Fibroblast of lung (primary cell): ENCODE measurements at regions not wholly inside any gene's neighbourhood (a gene's known extent, or its start where the extent isn't known, plus 50 kb on each side); places are given as distances from the start of the nearest gene placed in this dataset.

Experiments used
- DNase-seq, 2 donors: peaks; one replicate each; pipeline versions ENCODE4 v3.0.0 to v3.0.0-alpha.2; 2010; ENCODE audit warnings: low read depth in 2 of 2
- H2AFZ ChIP-seq: 2 replicates; pipeline ENCODE4 v1.5.1; 2012; ENCODE audit warnings: low read length, control low read depth, inconsistent platforms
- H3K27ac ChIP-seq: 2 replicates; pipeline ENCODE4 v1.5.1; 2011; ENCODE audit warnings: low read length, control low read depth; ENCODE audit not compliant: insufficient read depth
- H3K27me3 ChIP-seq: 2 replicates; pipeline ENCODE4 v1.5.1; 2011; ENCODE audit warnings: mild to moderate bottlenecking, low read length; ENCODE audit not compliant: control insufficient read depth, insufficient read depth
- H3K36me3 ChIP-seq: 2 replicates; pipeline ENCODE4 v1.5.1; 2011; ENCODE audit warnings: low read length; ENCODE audit not compliant: control insufficient read depth, insufficient read depth
- H3K4me1 ChIP-seq: 2 replicates; pipeline ENCODE4 v1.5.1; 2011; ENCODE audit warnings: low read length; ENCODE audit not compliant: control insufficient read depth, insufficient read depth; ENCODE audit errors: extremely low read depth
- H3K4me2 ChIP-seq: 2 replicates; pipeline ENCODE4 v1.5.1; 2011; ENCODE audit warnings: low read length, control low read depth; ENCODE audit not compliant: insufficient read depth; ENCODE audit errors: extremely low read depth
- H3K4me3 ChIP-seq, 4 experiments: fragments of 200-600 bp in 1 of 4; sonication (generic) in 1 of 4; replicated peaks in 1 of 4; 2 replicates each; pipeline ENCODE4 v1.5.1; 2011 to 2016; ENCODE audit warnings: low read length in 4 of 4, low read depth in 3 of 4, mild to moderate bottlenecking in 3 of 4, control low read depth in 2 of 4, inconsistent platforms in 1 of 4, mixed read lengths in 1 of 4; ENCODE audit not compliant: insufficient read depth in 1 of 4; ENCODE audit errors: control extremely low read depth in 1 of 4
- H3K79me2 ChIP-seq: 2 replicates; pipeline ENCODE4 v1.5.1; 2012; ENCODE audit warnings: mild to moderate bottlenecking, low read length, inconsistent platforms; ENCODE audit not compliant: control insufficient read depth, insufficient read depth
- H3K9ac ChIP-seq: 2 replicates; pipeline ENCODE4 v1.5.1; 2011; ENCODE audit warnings: mild to moderate bottlenecking, low read length, control low read depth; ENCODE audit not compliant: insufficient read depth
- H3K9me3 ChIP-seq: 2 replicates; pipeline ENCODE4 v1.5.1; 2012; ENCODE audit warnings: low read depth, low read length; ENCODE audit not compliant: control insufficient read depth, insufficient read depth
- H4K20me1 ChIP-seq: 2 replicates; pipeline ENCODE4 v1.5.1; 2011; ENCODE audit warnings: low read length; ENCODE audit not compliant: control insufficient read depth, insufficient read depth; ENCODE audit errors: extremely low read depth
- CTCF ChIP-seq, 2 donors: IDR thresholded peaks in 1 of 2; conservative IDR thresholded peaks in 1 of 2; 1 replicate in 1 of 2; 2 replicates in 1 of 2; pipeline ENCODE4 v1.5.1; 2011 to 2012; ENCODE audit warnings: low read length in 2 of 2, control low read depth in 1 of 2, inconsistent platforms in 1 of 2, low read depth in 1 of 2, mild to moderate bottlenecking in 1 of 2
- EZH2 ChIP-seq: IDR thresholded peaks from 2 replicates; pipeline ENCODE4 v1.5.1; 2012; ENCODE audit warnings: low read length, control low read depth, mild to moderate bottlenecking; ENCODE audit errors: missing control alignments

GRCh38 chr13:97810152-97810551, 143.3 kb upstream of the IPO5 start:
- no peak overlapping the region for H3K27ac ChIP-seq
- no peak overlapping the region for H2AFZ ChIP-seq
- no peaks in the 10 kb centered on the region for H3K79me2 ChIP-seq
- no peak overlapping the region for H3K4me2 ChIP-seq
- H3K9me3 ChIP-seq, result no peaks in the 10 kb centered on the region
- TF ChIP-seq EZH2 (no peak), CTCF (conservative IDR thresholded peaks at IDR 0.05 in 1 of 2, IDR thresholded peaks at IDR 0.05 in 1 of 2; ENCODE audit: low read depth in 1 of 2, low read length in 2 of 2) (peak; percentile 35 to 55)
- no peaks in the 10 kb centered on the region for H3K4me1 ChIP-seq
- peak; percentile 5 to 40 for DNase-seq
- no peak overlapping the region for H3K9ac ChIP-seq
- H3K27me3 ChIP-seq, result no peaks in the 10 kb centered on the region
- no peaks in the 10 kb centered on the region for H4K20me1 ChIP-seq
- H3K4me3 ChIP-seq, result no peak overlapping the region
- H3K36me3 ChIP-seq, result no peaks in the 10 kb centered on the region

- Histone ChIP-seq H3K4me1 (no peaks in the 10 kb centered on the region), H3K4me3 (no peak overlapping the region), H3K27ac (no peak overlapping the region), H3K4me2 (no peak overlapping the region), H3K79me2 (no peaks in the 10 kb centered on the region), H3K36me3 (no peaks in the 10 kb centered on the region), H3K9ac (no peak overlapping the region), H3K9me3 (no peaks in the 10 kb centered on the region), H4K20me1 (no peaks in the 10 kb centered on the region), H3K27me3 (peaks cover 3% of the 10 kb centered on the region), H2AFZ (no peak overlapping the region)
- no peak for TF ChIP-seq EZH2
- TF ChIP-seq CTCF (conservative IDR thresholded peaks at IDR 0.05 in 1 of 2, IDR thresholded peaks at IDR 0.05 in 1 of 2; ENCODE audit: low read depth in 1 of 2, low read length in 2 of 2), result no peak
- no peak for DNase-seq
These were observed 131.1 kb upstream of the IPO5 start for GRCh38 chr13:97822377-97822776.

- H3K27me3 ChIP-seq, result no peaks in the 10 kb centered on the region
- H3K9me3 ChIP-seq, result no peaks in the 10 kb centered on the region
- TF ChIP-seq CTCF (conservative IDR thresholded peaks at IDR 0.05 in 1 of 2, IDR thresholded peaks at IDR 0.05 in 1 of 2; ENCODE audit: low read depth in 1 of 2, low read length in 2 of 2) (no peak), EZH2 (no peak)
- no peak overlapping the region for H3K27ac ChIP-seq
- DNase-seq, result no peak
- no peaks in the 10 kb centered on the region for H3K4me1 ChIP-seq
- H3K9ac ChIP-seq, result no peak overlapping the region
- no peak overlapping the region for H3K4me2 ChIP-seq
- no peaks in the 10 kb centered on the region for H3K36me3 ChIP-seq
- no peaks in the 10 kb centered on the region for H3K79me2 ChIP-seq
- H3K4me3 ChIP-seq, result no peak overlapping the region
- H4K20me1 ChIP-seq, result no peaks in the 10 kb centered on the region
- no peak overlapping the region for H2AFZ ChIP-seq
These were observed 127.0 kb upstream of the IPO5 start for GRCh38 chr13:97826421-97827012.
